Glomerular visceral epithelial cell (primary cell): ENCODE measurements at regions not wholly inside any gene's neighbourhood (a gene's known extent, or its start where the extent isn't known, plus 50 kb on each side); places are given as distances from the start of the nearest gene placed in this dataset.

ENCODE experiments used
- DNase-seq: peaks from one replicate; pipeline ENCODE4 v3.0.0-alpha.2; 2016; ENCODE audit errors: extremely low spot score

- peak; percentile 37 for DNase-seq
Measured at GRCh38 chr4:180696460-180697092, 1546.6 kb upstream of the TENM3 start.

- DNase-seq: no peak
Measured at GRCh38 chr4:180698550-180699195, 1544.5 kb upstream of the TENM3 start.

- DNase-seq: no peak
Measured at GRCh38 chr4:180706766-180707165, 1536.4 kb upstream of the TENM3 start.

GRCh38 chr4:180710628-180711337 lies 1532.4 kb upstream of the TENM3 start:
- DNase-seq: no peak

GRCh38 chr4:180717451-180718033 lies 1525.7 kb upstream of the TENM3 start:
- no peak for DNase-seq

- DNase-seq: no peak
Measured at GRCh38 chr4:180721356-180721755, 1521.8 kb upstream of the TENM3 start.

- DNase-seq: no peak
Measured at GRCh38 chr4:180726611-180727010, 1516.6 kb upstream of the TENM3 start.

- DNase-seq: no peak
Measured at GRCh38 chr4:180727478-180727877, 1515.7 kb upstream of the TENM3 start.

GRCh38 chr4:180734753-180735432 lies 1508.3 kb upstream of the TENM3 start:
- DNase-seq: no peak

- no peak for DNase-seq
Measured at GRCh38 chr4:180741703-180742102, 1501.5 kb upstream of the TENM3 start.

GRCh38 chr4:180745019-180745418 lies 1498.2 kb upstream of the TENM3 start:
- DNase-seq: no peak

- peak; percentile 42 for DNase-seq
Measured at GRCh38 chr4:180751009-180751408, 1492.2 kb upstream of the TENM3 start.

GRCh38 chr4:180757927-180758326 lies 1485.3 kb upstream of the TENM3 start:
- DNase-seq: no peak

GRCh38 chr4:180766045-180766444 lies 1477.2 kb upstream of the TENM3 start:
- DNase-seq: peak; percentile 5

- DNase-seq: no peak
Measured at GRCh38 chr4:180766944-180767729, 1476.1 kb upstream of the TENM3 start.

- DNase-seq: no peak
Measured at GRCh38 chr4:180768610-180769009, 1474.6 kb upstream of the TENM3 start.

- DNase-seq: no peak
Measured at GRCh38 chr4:180769791-180770190, 1473.4 kb upstream of the TENM3 start.

- no peak for DNase-seq
Measured at GRCh38 chr4:180770265-180770664, 1472.9 kb upstream of the TENM3 start.

GRCh38 chr4:180784940-180785339 lies 1458.3 kb upstream of the TENM3 start:
- DNase-seq: no peak

- DNase-seq: no peak
Measured at GRCh38 chr4:180788729-180789128, 1454.5 kb upstream of the TENM3 start.

GRCh38 chr4:180789929-180790328 lies 1453.3 kb upstream of the TENM3 start:
- DNase-seq: no peak
